Thyroid gland (tissue), 4 donors: ENCODE measurements at regions not wholly inside any gene's neighbourhood (a gene's known extent, or its start where the extent isn't known, plus 50 kb on each side); places are given as distances from the start of the nearest gene placed in this dataset.

Source experiments
- DNase-seq, 2 donors: peaks; one replicate each; pipeline ENCODE4 v3.0.0-alpha.2; 2019
- H3K27ac ChIP-seq, 3 donors: fragments of 200-600 bp; sonication (generic); 1 replicate in 2 of 3; 2 replicates in 1 of 3; pipeline ENCODE4 v1.5.1; 2016 to 2019; ENCODE audit warnings: mild to moderate bottlenecking in 1 of 3, moderate library complexity in 1 of 3
- H3K27me3 ChIP-seq: fragments of 200-600 bp; sonication (generic); one replicate; pipeline ENCODE4 v1.5.1; 2019
- H3K36me3 ChIP-seq, 2 donors: fragments of 200-600 bp; sonication (generic); one replicate each; pipeline ENCODE4 v1.5.1; 2016 to 2019
- H3K4me1 ChIP-seq, 2 donors: fragments of 200-600 bp; sonication (generic); one replicate each; pipeline ENCODE4 v1.5.1; 2017 to 2019
- H3K4me3 ChIP-seq, 3 donors: fragments of 200-600 bp; sonication (generic); replicated peaks in 1 of 3; 1 replicate in 2 of 3; 2 replicates in 1 of 3; pipeline ENCODE4 v1.5.1; 2016; ENCODE audit warnings: mild to moderate bottlenecking in 1 of 3
- H3K9me3 ChIP-seq: fragments of 200-600 bp; sonication (generic); one replicate; pipeline ENCODE4 v1.5.1; 2017
- POLR2A ChIP-seq, 2 donors: fragments of 450-650 bp; IDR thresholded peaks; one replicate each; pipeline ENCODE4 v1.6.1; 2017; ENCODE audit warnings: antibody characterized with exemption in 2 of 2, mild to moderate bottlenecking in 2 of 2, moderate library complexity in 1 of 2
- WGBS, 2 donors: methylation state at CpG; one replicate each; pipeline ENCODE4 v1.1.5; 2017; 5-methylcytosine and 5-hydroxymethylcytosine counted together
- intact Hi-C: fragments of 100-400 bp; cut with DNase I; formaldehyde crosslinking; loops from one replicate; pipeline ENCODE4 v1.15.1; 2023
- TF ChIP-seq, protein P1 (sequence below), 6 experiments: fragments of 200-600 bp in 3 of 6; fragments of 450-650 bp in 3 of 6; sonication (generic) in 3 of 6; IDR thresholded peaks; one replicate each; pipeline ENCODE4 v1.5.1; 2016 to 2019; ENCODE audit warnings: antibody characterized with exemption in 6 of 6, mild to moderate bottlenecking in 2 of 6, inconsistent platforms in 1 of 6, moderate library complexity in 1 of 6

DNA sequence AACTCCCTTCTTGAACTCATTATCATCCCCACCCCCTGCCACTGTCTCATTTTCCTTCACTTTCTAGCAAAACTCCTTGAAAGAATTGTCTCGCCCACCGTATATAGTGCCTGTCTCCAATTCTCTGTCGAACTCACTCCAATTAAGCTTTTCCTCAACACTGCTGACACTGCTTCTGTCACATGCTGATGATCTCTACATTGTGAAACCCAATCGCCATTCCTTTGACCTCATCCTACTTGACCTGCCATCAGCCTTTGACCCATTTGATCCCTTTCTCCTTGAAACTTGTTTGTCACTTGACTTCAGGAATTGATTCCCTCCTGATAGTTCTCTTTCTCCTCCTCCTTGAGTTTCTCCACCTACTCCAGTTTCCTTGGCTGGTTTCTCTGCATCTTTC is 54.8 kb downstream of the CCDC71L start:
- Histone ChIP-seq H3K9me3 (no peaks in the 10 kb centered on the region), H3K27me3 (no peaks in the 10 kb centered on the region), H3K36me3 (no peaks in the 10 kb centered on the region), H3K4me1 (no peaks in the 10 kb centered on the region), H3K4me3 (no peak overlapping the region), H3K27ac (no peak overlapping the region)
- no peak for TF ChIP-seq POLR2A (IDR thresholded peaks at IDR 0.05)
- TF ChIP-seq, protein P1, sequence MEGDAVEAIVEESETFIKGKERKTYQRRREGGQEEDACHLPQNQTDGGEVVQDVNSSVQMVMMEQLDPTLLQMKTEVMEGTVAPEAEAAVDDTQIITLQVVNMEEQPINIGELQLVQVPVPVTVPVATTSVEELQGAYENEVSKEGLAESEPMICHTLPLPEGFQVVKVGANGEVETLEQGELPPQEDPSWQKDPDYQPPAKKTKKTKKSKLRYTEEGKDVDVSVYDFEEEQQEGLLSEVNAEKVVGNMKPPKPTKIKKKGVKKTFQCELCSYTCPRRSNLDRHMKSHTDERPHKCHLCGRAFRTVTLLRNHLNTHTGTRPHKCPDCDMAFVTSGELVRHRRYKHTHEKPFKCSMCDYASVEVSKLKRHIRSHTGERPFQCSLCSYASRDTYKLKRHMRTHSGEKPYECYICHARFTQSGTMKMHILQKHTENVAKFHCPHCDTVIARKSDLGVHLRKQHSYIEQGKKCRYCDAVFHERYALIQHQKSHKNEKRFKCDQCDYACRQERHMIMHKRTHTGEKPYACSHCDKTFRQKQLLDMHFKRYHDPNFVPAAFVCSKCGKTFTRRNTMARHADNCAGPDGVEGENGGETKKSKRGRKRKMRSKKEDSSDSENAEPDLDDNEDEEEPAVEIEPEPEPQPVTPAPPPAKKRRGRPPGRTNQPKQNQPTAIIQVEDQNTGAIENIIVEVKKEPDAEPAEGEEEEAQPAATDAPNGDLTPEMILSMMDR (IDR thresholded peaks at IDR 0.05): no peak
- intact Hi-C loops: no loop called here
- DNase-seq: no peak
- 69 to 82% methylated on average over 4 of the region's 4 CpGs for WGBS, 2 donors

GRCh38 chr7:106604971-106605370 is 56.0 kb downstream of the CCDC71L start:
- no peak overlapping the region for H3K27ac ChIP-seq
- no peak for DNase-seq
- WGBS, 2 donors: 85 to 91% methylated on average over 3 of the region's 3 CpGs
- no peaks in the 10 kb centered on the region for H3K9me3 ChIP-seq
- no peaks in the 10 kb centered on the region for H3K4me1 ChIP-seq
- H3K27me3 ChIP-seq: no peaks in the 10 kb centered on the region
- no peaks in the 10 kb centered on the region for H3K36me3 ChIP-seq
- intact Hi-C loops: no loop called here
- H3K4me3 ChIP-seq: no peak overlapping the region
- no peak for TF ChIP-seq POLR2A (IDR thresholded peaks at IDR 0.05)
- TF ChIP-seq, protein P1 (IDR thresholded peaks at IDR 0.05): no peak

- TF ChIP-seq, protein P1 (IDR thresholded peaks at IDR 0.05): no peak
- no peak for TF ChIP-seq POLR2A (IDR thresholded peaks at IDR 0.05)
- WGBS, 2 donors: 87 to 88% methylated on average over 1 of the region's 1 CpG
- no peaks in the 10 kb centered on the region for H3K36me3 ChIP-seq
These were observed 56.5 kb downstream of the CCDC71L start for GRCh38 chr7:106604303-106604924.

DNA sequence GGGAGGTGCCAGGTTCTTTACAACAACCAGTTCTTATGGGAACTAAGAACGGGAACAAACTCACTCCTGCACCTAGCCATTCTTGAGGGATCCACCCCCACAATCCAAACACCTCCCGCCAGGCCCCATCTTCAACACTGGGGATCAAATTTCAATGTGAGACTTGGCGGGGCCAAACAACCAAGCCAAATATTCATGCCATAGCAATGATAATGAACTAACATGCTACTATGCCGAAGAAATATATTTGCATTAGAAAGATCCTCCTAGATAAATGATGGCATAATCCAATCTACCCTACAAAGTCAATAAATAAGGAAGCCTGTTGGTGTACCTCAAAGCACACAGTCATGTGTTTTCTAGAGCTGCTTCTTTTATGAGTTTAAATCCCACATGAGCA is 57.6 kb downstream of the CCDC71L start:
- no peak overlapping the region for H3K4me3 ChIP-seq
- no peaks in the 10 kb centered on the region for H3K9me3 ChIP-seq
- no peaks in the 10 kb centered on the region for H3K36me3 ChIP-seq
- 86 to 87% methylated on average over 4 of the region's 4 CpGs for WGBS, 2 donors
- intact Hi-C loops: no loop called here
- H3K4me1 ChIP-seq: peaks cover 0 to 6% of the 10 kb centered on the region in 2 donors
- TF ChIP-seq, protein P1 (IDR thresholded peaks at IDR 0.05): no peak
- no peak for TF ChIP-seq POLR2A (IDR thresholded peaks at IDR 0.05)
- no peak for DNase-seq
- no peaks in the 10 kb centered on the region for H3K27me3 ChIP-seq
- H3K27ac ChIP-seq: no peak overlapping the region

More at GRCh38 chr7:106604303-106604924, 56.5 kb downstream of the CCDC71L start:
- intact Hi-C loops: no loop called here
- no peak overlapping the region for H3K27ac ChIP-seq
- no peak overlapping the region for H3K4me3 ChIP-seq
- no peaks in the 10 kb centered on the region for H3K4me1 ChIP-seq
- no peaks in the 10 kb centered on the region for H3K9me3 ChIP-seq
- DNase-seq: no peak
- H3K27me3 ChIP-seq: no peaks in the 10 kb centered on the region

- no peaks in the 10 kb centered on the region for H3K27me3 ChIP-seq
- intact Hi-C loops: no loop called here
- WGBS, 2 donors: 88 to 93% methylated on average over 1 of the region's 1 CpG
- no peak for DNase-seq
- no peaks in the 10 kb centered on the region for H3K9me3 ChIP-seq
- H3K27ac ChIP-seq: no peak overlapping the region
- no peak overlapping the region for H3K4me3 ChIP-seq
- peaks cover 0 to 6% of the 10 kb centered on the region in 2 donors for H3K4me1 ChIP-seq
- TF ChIP-seq, protein P1 (IDR thresholded peaks at IDR 0.05): no peak
- TF ChIP-seq POLR2A (IDR thresholded peaks at IDR 0.05): no peak
- H3K36me3 ChIP-seq: no peaks in the 10 kb centered on the region
These were observed 58.9 kb downstream of the CCDC71L start for GRCh38 chr7:106602062-106602461.
